ENCODE measurements at regions not wholly inside any gene's neighbourhood (a gene's known extent, or its start where the extent isn't known, plus 50 kb on each side); places are given as distances from the start of the nearest gene placed in this dataset.
"Not testable (repeated sequence)": the region's sequence is repeated elsewhere in the genome, so short reads cannot be mapped to it uniquely, and the experiment has no call there.

GRCh38 chr10:9301554-9301953 is 1247.1 kb downstream of the GATA3 start:
- no peak overlapping the region for H3K4me3 ChIP-seq (ENCODE audit: low read length)
- H3K9ac ChIP-seq (ENCODE audit: low read depth, low read length) = no peak overlapping the region
- H3K4me1 ChIP-seq (ENCODE audit: insufficient read depth, low read length) = no peaks in the 10 kb centered on the region
- H3K27ac ChIP-seq (ENCODE audit: low read length) = no peak overlapping the region
- no peaks in the 10 kb centered on the region for H3K36me3 ChIP-seq (ENCODE audit: insufficient read depth, low read depth, low read length)
- H3K27me3 ChIP-seq (ENCODE audit: insufficient read depth, low read length) = no peaks in the 10 kb centered on the region
- H3K9me3 ChIP-seq (ENCODE audit: insufficient read depth, low read depth, low read length) = no peaks in the 10 kb centered on the region

GRCh38 chr10:9302140-9302746 is 1247.8 kb downstream of the GATA3 start:
- Histone ChIP-seq H3K36me3 (ENCODE audit: insufficient read depth, low read depth, low read length) (no peaks in the 10 kb centered on the region), H3K4me1 (ENCODE audit: insufficient read depth, low read length) (no peaks in the 10 kb centered on the region), H3K27ac (ENCODE audit: low read length) (no peak overlapping the region), H3K4me3 (ENCODE audit: low read length) (no peak overlapping the region), H3K27me3 (ENCODE audit: insufficient read depth, low read length) (no peaks in the 10 kb centered on the region), H3K9me3 (ENCODE audit: insufficient read depth, low read depth, low read length) (no peaks in the 10 kb centered on the region), H3K9ac (ENCODE audit: low read depth, low read length) (no peak overlapping the region)

- H3K27me3 ChIP-seq (ENCODE audit: insufficient read depth, low read length) = no peaks in the 10 kb centered on the region
- no peak overlapping the region for H3K4me3 ChIP-seq (ENCODE audit: low read length)
- no peaks in the 10 kb centered on the region for H3K36me3 ChIP-seq (ENCODE audit: insufficient read depth, low read depth, low read length)
- no peak overlapping the region for H3K9ac ChIP-seq (ENCODE audit: low read depth, low read length)
- H3K4me1 ChIP-seq (ENCODE audit: insufficient read depth, low read length) = no peaks in the 10 kb centered on the region
- no peaks in the 10 kb centered on the region for H3K9me3 ChIP-seq (ENCODE audit: insufficient read depth, low read depth, low read length)
- no peak overlapping the region for H3K27ac ChIP-seq (ENCODE audit: low read length)
Observed at GRCh38 chr10:9305018-9305655, 1250.6 kb downstream of the GATA3 start.

- H3K27ac ChIP-seq (ENCODE audit: low read length) = no peak overlapping the region
- no peak overlapping the region for H3K4me3 ChIP-seq (ENCODE audit: low read length)
- no peaks in the 10 kb centered on the region for H3K36me3 ChIP-seq (ENCODE audit: insufficient read depth, low read depth, low read length)
- H3K9ac ChIP-seq (ENCODE audit: low read depth, low read length) = no peak overlapping the region
- peaks cover 8% of the 10 kb centered on the region; the same call in 1 of the 2 replicates for H3K4me1 ChIP-seq (ENCODE audit: insufficient read depth, low read length)
- no peaks in the 10 kb centered on the region for H3K9me3 ChIP-seq (ENCODE audit: insufficient read depth, low read depth, low read length)
- H3K27me3 ChIP-seq (ENCODE audit: insufficient read depth, low read length) = no peaks in the 10 kb centered on the region
Observed at GRCh38 chr10:9311702-9312499, 1257.4 kb downstream of the GATA3 start.

- H3K9me3 ChIP-seq (ENCODE audit: insufficient read depth, low read depth, low read length) = no peaks in the 10 kb centered on the region
- H3K27ac ChIP-seq (ENCODE audit: low read length) = no peak overlapping the region
- no peak overlapping the region for H3K9ac ChIP-seq (ENCODE audit: low read depth, low read length)
- H3K4me3 ChIP-seq (ENCODE audit: low read length) = no peak overlapping the region
- H3K4me1 ChIP-seq (ENCODE audit: insufficient read depth, low read length) = peaks cover 8% of the 10 kb centered on the region; the same call in 1 of the 2 replicates
- no peaks in the 10 kb centered on the region for H3K36me3 ChIP-seq (ENCODE audit: insufficient read depth, low read depth, low read length)
- H3K27me3 ChIP-seq (ENCODE audit: insufficient read depth, low read length) = no peaks in the 10 kb centered on the region
Observed at GRCh38 chr10:9315292-9315691, 1260.8 kb downstream of the GATA3 start.

- no peaks in the 10 kb centered on the region for H3K27me3 ChIP-seq (ENCODE audit: insufficient read depth, low read length)
- no peaks in the 10 kb centered on the region for H3K4me1 ChIP-seq (ENCODE audit: insufficient read depth, low read length)
- H3K27ac ChIP-seq (ENCODE audit: low read length) = no peak overlapping the region
- no peak overlapping the region for H3K4me3 ChIP-seq (ENCODE audit: low read length)
- H3K9me3 ChIP-seq (ENCODE audit: insufficient read depth, low read depth, low read length) = no peaks in the 10 kb centered on the region
- H3K36me3 ChIP-seq (ENCODE audit: insufficient read depth, low read depth, low read length) = no peaks in the 10 kb centered on the region
- H3K9ac ChIP-seq (ENCODE audit: low read depth, low read length) = no peak overlapping the region
Observed at GRCh38 chr10:9331583-9332008, 1277.1 kb downstream of the GATA3 start.

- Histone ChIP-seq H3K4me3 (ENCODE audit: low read length) (no peak overlapping the region), H3K27me3 (ENCODE audit: insufficient read depth, low read length) (no peaks in the 10 kb centered on the region), H3K27ac (ENCODE audit: low read length) (no peak overlapping the region), H3K4me1 (ENCODE audit: insufficient read depth, low read length) (no peaks in the 10 kb centered on the region), H3K36me3 (ENCODE audit: insufficient read depth, low read depth, low read length) (no peaks in the 10 kb centered on the region), H3K9ac (ENCODE audit: low read depth, low read length) (no peak overlapping the region), H3K9me3 (ENCODE audit: insufficient read depth, low read depth, low read length) (no peaks in the 10 kb centered on the region)
Observed at GRCh38 chr10:9334270-9334669, 1279.8 kb downstream of the GATA3 start.

- H3K36me3 ChIP-seq (ENCODE audit: insufficient read depth, low read depth, low read length) = no peaks in the 10 kb centered on the region
- H3K4me1 ChIP-seq (ENCODE audit: insufficient read depth, low read length) = peaks cover 4% of the 10 kb centered on the region; the same call in 1 of the 2 replicates
- no peak overlapping the region for H3K4me3 ChIP-seq (ENCODE audit: low read length)
- no peaks in the 10 kb centered on the region for H3K27me3 ChIP-seq (ENCODE audit: insufficient read depth, low read length)
- no peak overlapping the region for H3K9ac ChIP-seq (ENCODE audit: low read depth, low read length)
- H3K27ac ChIP-seq (ENCODE audit: low read length) = no peak overlapping the region
- no peaks in the 10 kb centered on the region for H3K9me3 ChIP-seq (ENCODE audit: insufficient read depth, low read depth, low read length)
Observed at GRCh38 chr10:9339716-9340115, 1285.2 kb downstream of the GATA3 start.

- Histone ChIP-seq H3K4me1 (ENCODE audit: insufficient read depth, low read length) (peaks cover 4% of the 10 kb centered on the region; the same call in 1 of the 2 replicates), H3K4me3 (ENCODE audit: low read length) (no peak overlapping the region), H3K27ac (ENCODE audit: low read length) (no peak overlapping the region), H3K9ac (ENCODE audit: low read depth, low read length) (no peak overlapping the region), H3K36me3 (ENCODE audit: insufficient read depth, low read depth, low read length) (no peaks in the 10 kb centered on the region), H3K27me3 (ENCODE audit: insufficient read depth, low read length) (no peaks in the 10 kb centered on the region), H3K9me3 (ENCODE audit: insufficient read depth, low read depth, low read length) (peaks cover 6% of the 10 kb centered on the region)
Observed at GRCh38 chr10:9342885-9343570, 1288.5 kb downstream of the GATA3 start.

GRCh38 chr10:9347933-9348332 is 1293.4 kb downstream of the GATA3 start:
- not testable (repeated sequence) for H3K36me3 ChIP-seq (ENCODE audit: insufficient read depth, low read depth, low read length); H3K9me3 ChIP-seq (ENCODE audit: insufficient read depth, low read depth, low read length); H3K27ac ChIP-seq (ENCODE audit: low read length); H3K4me3 ChIP-seq (ENCODE audit: low read length); H3K27me3 ChIP-seq (ENCODE audit: insufficient read depth, low read length); H3K4me1 ChIP-seq (ENCODE audit: insufficient read depth, low read length); H3K9ac ChIP-seq (ENCODE audit: low read depth, low read length)

GRCh38 chr10:9357471-9357870 is 1303.0 kb downstream of the GATA3 start:
- no peaks in the 10 kb centered on the region for H3K36me3 ChIP-seq (ENCODE audit: insufficient read depth, low read depth, low read length)
- H3K27me3 ChIP-seq (ENCODE audit: insufficient read depth, low read length) = no peaks in the 10 kb centered on the region
- no peaks in the 10 kb centered on the region for H3K9me3 ChIP-seq (ENCODE audit: insufficient read depth, low read depth, low read length)
- no peak overlapping the region for H3K9ac ChIP-seq (ENCODE audit: low read depth, low read length)
- H3K4me1 ChIP-seq (ENCODE audit: insufficient read depth, low read length) = no peaks in the 10 kb centered on the region
- H3K27ac ChIP-seq (ENCODE audit: low read length) = no peak overlapping the region
- no peak overlapping the region for H3K4me3 ChIP-seq (ENCODE audit: low read length)
